OCI-LY3 (cell line): ENCODE measurements at regions not wholly inside any gene's neighbourhood (a gene's known extent, or its start where the extent isn't known, plus 50 kb on each side); places are given as distances from the start of the nearest gene placed in this dataset.

Experiments
- EZH2phosphoT487 ChIP-seq: fragments of 200-600 bp; shearing (Covaris generic); IDR thresholded peaks from 2 replicates; pipeline ENCODE4 v1.6.1; 2018; ENCODE audit warnings: antibody characterized with exemption, mixed run types, low read depth
- TF ChIP-seq, protein P1 (sequence below): fragments of 200-600, 300-600 bp; sonication (generic); IDR thresholded peaks from 2 replicates; pipeline ENCODE4 v1.5.1; 2014; ENCODE audit warnings: antibody characterized with exemption, low read length, low read depth

DNA sequence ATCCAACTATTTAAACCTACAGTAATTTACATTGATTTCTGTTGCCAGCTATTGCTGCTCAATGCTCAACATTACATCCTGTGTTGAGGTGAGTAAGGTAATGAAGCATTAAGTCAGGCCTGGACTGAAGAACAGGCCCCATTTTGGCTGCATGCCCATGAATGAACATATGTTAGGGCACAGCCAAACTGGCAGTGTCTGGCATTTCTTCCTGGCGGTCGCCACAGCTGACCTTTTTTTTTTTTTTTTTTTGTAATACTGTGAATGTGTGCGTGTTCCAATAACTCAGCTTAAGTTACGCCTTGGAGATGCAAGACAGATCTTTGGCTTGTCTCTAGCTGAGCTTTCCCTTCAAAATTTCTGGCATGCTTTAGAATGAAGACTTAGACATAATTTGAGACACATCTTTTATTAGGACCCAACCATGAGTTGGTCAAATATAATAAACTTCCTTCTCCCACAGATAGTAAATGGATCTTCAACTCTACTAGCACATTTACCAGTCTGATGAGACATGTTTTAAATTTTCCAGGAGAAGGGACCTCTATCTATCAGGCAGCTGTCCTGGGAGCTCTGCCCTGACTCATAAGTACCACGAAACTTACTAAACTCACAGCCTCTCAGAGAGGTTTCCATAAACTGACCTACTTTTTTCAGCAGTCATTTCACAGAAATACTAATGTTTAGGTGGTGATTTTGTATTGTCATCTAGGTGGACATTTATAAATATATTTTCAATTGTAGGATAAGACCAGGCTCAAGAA, 341.1 kb upstream of the RUNX1 start:
- TF ChIP-seq, protein P1, sequence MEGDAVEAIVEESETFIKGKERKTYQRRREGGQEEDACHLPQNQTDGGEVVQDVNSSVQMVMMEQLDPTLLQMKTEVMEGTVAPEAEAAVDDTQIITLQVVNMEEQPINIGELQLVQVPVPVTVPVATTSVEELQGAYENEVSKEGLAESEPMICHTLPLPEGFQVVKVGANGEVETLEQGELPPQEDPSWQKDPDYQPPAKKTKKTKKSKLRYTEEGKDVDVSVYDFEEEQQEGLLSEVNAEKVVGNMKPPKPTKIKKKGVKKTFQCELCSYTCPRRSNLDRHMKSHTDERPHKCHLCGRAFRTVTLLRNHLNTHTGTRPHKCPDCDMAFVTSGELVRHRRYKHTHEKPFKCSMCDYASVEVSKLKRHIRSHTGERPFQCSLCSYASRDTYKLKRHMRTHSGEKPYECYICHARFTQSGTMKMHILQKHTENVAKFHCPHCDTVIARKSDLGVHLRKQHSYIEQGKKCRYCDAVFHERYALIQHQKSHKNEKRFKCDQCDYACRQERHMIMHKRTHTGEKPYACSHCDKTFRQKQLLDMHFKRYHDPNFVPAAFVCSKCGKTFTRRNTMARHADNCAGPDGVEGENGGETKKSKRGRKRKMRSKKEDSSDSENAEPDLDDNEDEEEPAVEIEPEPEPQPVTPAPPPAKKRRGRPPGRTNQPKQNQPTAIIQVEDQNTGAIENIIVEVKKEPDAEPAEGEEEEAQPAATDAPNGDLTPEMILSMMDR: no peak
- TF ChIP-seq EZH2phosphoT487: no peak
